ENCODE measurements at regions not wholly inside any gene's neighbourhood (a gene's known extent, or its start where the extent isn't known, plus 50 kb on each side); places are given as distances from the start of the nearest gene placed in this dataset.
A peak's percentile ranks its signal among the peaks of the same experiment; 100 is the strongest.
"Not testable (repeated sequence)": the region's sequence is repeated elsewhere in the genome, so short reads cannot be mapped to it uniquely, and the experiment has no call there.

GRCh38 chr10:38600146-38600545, 506.0 kb downstream of the ZNF37A start:
- no peak for DNase-seq

GRCh38 chr10:38600696-38601095, 506.6 kb downstream of the ZNF37A start:
- no peak for DNase-seq

- DNase-seq = not testable (repeated sequence)
These were observed 509.5 kb downstream of the ZNF37A start for GRCh38 chr10:38603681-38604080.

GRCh38 chr10:38604477-38604876, 510.3 kb downstream of the ZNF37A start:
- not testable (repeated sequence) for DNase-seq

GRCh38 chr10:38605153-38605661, 511.1 kb downstream of the ZNF37A start:
- no peak for DNase-seq

GRCh38 chr10:38615596-38615995, 521.5 kb downstream of the ZNF37A start:
- DNase-seq = peak in 1 of 51 donors; percentile 0

- DNase-seq = not testable (repeated sequence)
These were observed 525.7 kb downstream of the ZNF37A start for GRCh38 chr10:38619831-38620230.

GRCh38 chr10:38635650-38636049, 541.5 kb downstream of the ZNF37A start:
- DNase-seq = not testable (repeated sequence)

Measured in hypothalamus (tissue), 51 donors.